ENCODE measurements at regions not wholly inside any gene's neighbourhood (a gene's known extent, or its start where the extent isn't known, plus 50 kb on each side); places are given as distances from the start of the nearest gene placed in this dataset.

DNA sequence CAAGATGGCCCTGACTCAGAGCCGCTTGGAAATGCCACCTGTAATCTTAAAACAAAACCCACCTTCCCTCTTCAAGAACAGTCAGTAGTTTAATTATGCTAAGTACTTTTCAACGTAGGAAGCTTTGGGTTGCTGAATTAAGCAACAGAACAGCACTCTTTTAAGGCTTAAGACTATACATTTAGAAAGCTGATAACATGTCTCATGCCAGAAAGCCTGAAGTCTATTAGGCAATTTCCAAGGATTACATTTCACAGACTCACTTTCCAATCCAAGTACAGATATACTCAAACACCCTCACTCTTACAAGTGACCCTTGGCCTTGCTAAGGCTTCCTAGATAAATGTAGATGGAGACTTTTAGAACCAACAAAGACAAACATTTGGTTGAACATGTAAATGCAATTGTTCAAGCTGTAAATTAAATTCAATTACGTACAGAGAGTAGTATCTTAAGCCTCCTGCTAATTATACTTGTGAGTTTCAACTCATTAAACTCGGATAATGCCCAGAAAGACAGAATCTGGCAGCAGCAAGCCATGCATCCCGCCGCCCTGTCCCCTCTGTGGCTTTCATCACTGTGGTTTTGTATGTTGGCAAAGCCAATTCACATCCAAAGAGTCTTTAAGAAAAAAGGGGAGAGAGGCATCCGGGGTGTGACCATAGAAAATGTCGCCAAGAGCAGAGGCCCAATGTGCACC is 283.1 kb upstream of the NRP1 start:
- H2BK5ac ChIP-seq (ENCODE audit: low read depth, low read length), result no peak overlapping the region
- H2BK120ac ChIP-seq (replicated peaks; ENCODE audit: low read depth, low read length), result no peak overlapping the region
- DNase-seq (ENCODE audit: low read depth in 1 of 2, low spot score in 2 of 2) (no peak), FAIRE-seq (no peak)
- CTCF ChIA-PET (ENCODE audit: partially characterized antibody), result no interaction called here
- 0 out of 4 replicates have a peak, but pooled peaks cover 0 to 3% of the 10 kb centered on the region in 2 experiments for H3K9me3 ChIP-seq (ENCODE audit: insufficient read depth in 2 of 2, low read depth in 1 of 2, low read length in 1 of 2)
- no peak overlapping the region for H3K9ac ChIP-seq (replicated peaks in 1 of 4; ENCODE audit: extremely low read depth in 1 of 4, low read depth in 3 of 4, low read length in 3 of 4)
- no peak overlapping the region for H3K23ac ChIP-seq (ENCODE audit: insufficient read length)
- no peak overlapping the region for H3K18ac ChIP-seq (ENCODE audit: extremely low read depth, low read length)
- H3K4me2 ChIP-seq (ENCODE audit: insufficient read depth in 1 of 2, low read depth in 2 of 2, low read length in 2 of 2), result no peak overlapping the region
- H3K14ac ChIP-seq (ENCODE audit: insufficient read length), result no peak overlapping the region
- no peak overlapping the region for H4K5ac ChIP-seq (ENCODE audit: insufficient read length, low read depth, low read length)
- H3K36me3 ChIP-seq (ENCODE audit: control insufficient read depth in 2 of 4, insufficient read depth in 4 of 4, low read length in 3 of 4), result no peaks in the 10 kb centered on the region
- H4K8ac ChIP-seq (ENCODE audit: extremely low read depth, insufficient read depth, low read length), result no peak overlapping the region
- H3K4me3 ChIP-seq (ENCODE audit: extremely low read depth in 1 of 4, insufficient read depth in 2 of 4, low read depth in 3 of 4, low read length in 4 of 4), result no peak overlapping the region
- no peak overlapping the region for H2BK15ac ChIP-seq (ENCODE audit: low read length)
- H3K79me2 ChIP-seq (ENCODE audit: control insufficient read depth in 1 of 2, insufficient read depth in 2 of 2, low read length in 2 of 2), result no peaks in the 10 kb centered on the region
- H3K27me3 ChIP-seq (replicated peaks in 1 of 4; ENCODE audit: control insufficient read depth in 3 of 4, extremely low read depth in 1 of 4, insufficient read depth in 3 of 4, low read length in 3 of 4), result no peaks in the 10 kb centered on the region
- H2AFZ ChIP-seq (ENCODE audit: low read length), result no peak overlapping the region
- H3K23me2 ChIP-seq (ENCODE audit: low read depth, low read length), result no peaks in the 10 kb centered on the region
- no peak overlapping the region for H2AK5ac ChIP-seq (ENCODE audit: low read depth, low read length)
- no peaks in the 10 kb centered on the region for H4K20me1 ChIP-seq (replicated peaks in 1 of 2; ENCODE audit: control insufficient read depth in 1 of 2, insufficient read depth in 2 of 2, low read length in 2 of 2)
- no peaks in the 10 kb centered on the region for H3K79me1 ChIP-seq (ENCODE audit: low read depth, low read length)
- no peak overlapping the region for H4K91ac ChIP-seq (replicated peaks; ENCODE audit: insufficient read length, low read length)
- no peak overlapping the region for H2BK12ac ChIP-seq (ENCODE audit: low read depth, low read length)
- no peak overlapping the region for H3K27ac ChIP-seq (ENCODE audit: low read depth, low read length)
- no peak overlapping the region for H3K56ac ChIP-seq (replicated peaks; ENCODE audit: insufficient read length, low read depth, low read length)
- POLR2A ChIA-PET (ENCODE audit: partially characterized antibody), result no interaction called here
- H2BK20ac ChIP-seq (ENCODE audit: low read length), result no peak overlapping the region
- 93% methylated on average over 8 of the region's 8 CpGs; no CpG with 5 or more reads in 1 of the 2 experiments for WGBS, 2 experiments (ENCODE audit: extremely low coverage in 1 of 2, insufficient coverage in 1 of 2, insufficient read length in 1 of 2, insufficient replicate concordance in 2 of 2, low coverage in 1 of 2, low lambda C conversion rate in 2 of 2, missing lambda C conversion rate in 1 of 2)
- H3K4me1 ChIP-seq (replicated peaks in 1 of 4; ENCODE audit: control insufficient read depth in 3 of 4, insufficient read depth in 4 of 4, low read length in 3 of 4), result no peaks in the 10 kb centered on the region
- no peak overlapping the region for H3K4ac ChIP-seq (replicated peaks; ENCODE audit: insufficient read length, low read depth, low read length)
- TF ChIP-seq RXRA (IDR thresholded peaks at IDR 0.05; ENCODE audit: insufficient read depth, low read depth, low read length), result no peak
- TF ChIP-seq KDM5A (IDR thresholded peaks at IDR 0.05; ENCODE audit: low read length), result no peak
- no peak for TF ChIP-seq POLR2A (IDR thresholded peaks at IDR 0.05; ENCODE audit: control extremely low read depth in 1 of 2, low read depth in 2 of 2, low read length in 2 of 2)
- no peak for TF ChIP-seq CHD1 (IDR thresholded peaks at IDR 0.05; ENCODE audit: low read depth, low read length)
- TF ChIP-seq SIRT6 (IDR thresholded peaks at IDR 0.05; ENCODE audit: low read length), result no peak
- no peak for TF ChIP-seq YY1 (IDR thresholded peaks at IDR 0.05; ENCODE audit: low read depth, low read length)
- TF ChIP-seq NANOG (IDR thresholded peaks at IDR 0.05; ENCODE audit: insufficient read depth, low read depth, low read length, poor library complexity, severe bottlenecking), result no peak
- no peak for TF ChIP-seq CBX8 (IDR thresholded peaks at IDR 0.05; ENCODE audit: borderline replicate concordance, low read depth, low read length)
- TF ChIP-seq HDAC6 (IDR thresholded peaks at IDR 0.05; ENCODE audit: low read depth, low read length), result no peak
- no peak for TF ChIP-seq SRF (IDR thresholded peaks at IDR 0.05; ENCODE audit: low read depth, low read length)
- no peak for TF ChIP-seq ASH2L (IDR thresholded peaks at IDR 0.05; ENCODE audit: low read length)
- no peak for TF ChIP-seq MAFK (IDR thresholded peaks at IDR 0.05; ENCODE audit: low read depth, low read length)

All from H1 (cell line).